Effector memory CD8-positive, alpha-beta T cell (primary cell): ENCODE measurements at regions not wholly inside any gene's neighbourhood (a gene's known extent, or its start where the extent isn't known, plus 50 kb on each side); places are given as distances from the start of the nearest gene placed in this dataset.

ENCODE experiments used
- ATAC-seq: fragments of 150-1000 bp; cut with Tn5 transposase; replicated peaks from 2 replicates; pipeline ENCODE4 v1.10.0; 2021; ENCODE audit warnings: mild to moderate bottlenecking, moderate library complexity
- DNase-seq, 3 experiments: peaks; one replicate each; pipeline ENCODE4 v3.0.0; 2021
- H3K27ac Mint-ChIP-seq, 2 donors: one replicate each; pipeline ENCODE4 v1.8.0; 2022; ENCODE audit warnings: mild to moderate bottlenecking in 2 of 2, mixed read lengths in 2 of 2, moderate library complexity in 2 of 2
- H3K27me3 Mint-ChIP-seq, 2 donors: one replicate each; pipeline ENCODE4 v1.8.0; 2022; ENCODE audit warnings: mixed read lengths in 2 of 2
- H3K36me3 Mint-ChIP-seq: one replicate; pipeline ENCODE4 v1.8.0; 2022; ENCODE audit warnings: mild to moderate bottlenecking, moderate library complexity, mixed read lengths; ENCODE audit not compliant: insufficient read depth
- H3K4me1 Mint-ChIP-seq, 2 donors: one replicate each; pipeline ENCODE4 v1.8.0; 2022; ENCODE audit warnings: low read depth in 2 of 2, mixed read lengths in 2 of 2
- H3K4me3 Mint-ChIP-seq, 2 donors: one replicate each; pipeline ENCODE4 v1.8.0; 2022; ENCODE audit warnings: mild to moderate bottlenecking in 2 of 2, mixed read lengths in 2 of 2, moderate library complexity in 2 of 2
- H3K9me3 Mint-ChIP-seq, 2 donors: one replicate each; pipeline ENCODE4 v1.8.0; 2022; ENCODE audit warnings: mixed read lengths in 2 of 2

GRCh38 chr5:33229216-33229615 is 211.5 kb upstream of the TARS1 start:
- Mint-ChIP-seq H3K27me3 (no peaks in the 10 kb centered on the region), H3K36me3 (no peaks in the 10 kb centered on the region), H3K27ac (no peak overlapping the region), H3K4me3 (no peak overlapping the region), H3K9me3 (peaks cover 0 to 16% of the 10 kb centered on the region in 2 donors), H3K4me1 (no peaks in the 10 kb centered on the region)
- DNase-seq (no peak), ATAC-seq (no peak)

DNA sequence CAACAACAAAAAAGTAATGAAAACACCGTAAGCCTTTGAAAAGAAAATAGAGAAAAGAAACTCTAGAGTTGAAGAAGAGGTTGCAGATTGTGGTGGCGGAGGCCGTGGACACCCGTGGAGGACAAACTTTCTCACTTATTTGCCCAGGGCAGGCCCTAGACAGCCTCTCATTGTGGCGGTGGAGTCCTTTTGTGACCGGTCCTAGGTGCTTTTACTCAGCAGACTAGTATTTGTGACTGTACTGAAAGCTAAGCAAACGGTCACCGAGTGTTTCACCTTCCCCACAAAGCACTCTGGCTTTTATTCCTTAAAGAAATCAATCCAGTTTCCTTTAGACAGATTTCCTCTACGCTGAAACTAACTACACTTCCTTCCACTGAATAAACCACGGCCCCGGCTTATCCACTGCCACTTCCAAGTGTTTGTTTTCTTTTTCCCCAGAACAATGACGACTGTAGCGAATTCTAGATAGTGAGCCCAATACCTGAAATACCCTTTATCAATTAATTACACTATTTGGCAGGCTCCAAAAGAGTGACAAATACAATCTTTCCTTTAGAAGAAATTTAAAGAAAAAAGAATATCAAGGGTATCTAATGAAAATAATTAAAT is 210.2 kb upstream of the TARS1 start:
- Mint-ChIP-seq H3K36me3 (no peaks in the 10 kb centered on the region), H3K9me3 (peaks cover 0 to 9% of the 10 kb centered on the region in 2 donors), H3K4me1 (no peaks in the 10 kb centered on the region), H3K27me3 (no peaks in the 10 kb centered on the region), H3K4me3 (no peak overlapping the region), H3K27ac (no peak overlapping the region)
- DNase-seq (no peak), ATAC-seq (no peak)

DNA sequence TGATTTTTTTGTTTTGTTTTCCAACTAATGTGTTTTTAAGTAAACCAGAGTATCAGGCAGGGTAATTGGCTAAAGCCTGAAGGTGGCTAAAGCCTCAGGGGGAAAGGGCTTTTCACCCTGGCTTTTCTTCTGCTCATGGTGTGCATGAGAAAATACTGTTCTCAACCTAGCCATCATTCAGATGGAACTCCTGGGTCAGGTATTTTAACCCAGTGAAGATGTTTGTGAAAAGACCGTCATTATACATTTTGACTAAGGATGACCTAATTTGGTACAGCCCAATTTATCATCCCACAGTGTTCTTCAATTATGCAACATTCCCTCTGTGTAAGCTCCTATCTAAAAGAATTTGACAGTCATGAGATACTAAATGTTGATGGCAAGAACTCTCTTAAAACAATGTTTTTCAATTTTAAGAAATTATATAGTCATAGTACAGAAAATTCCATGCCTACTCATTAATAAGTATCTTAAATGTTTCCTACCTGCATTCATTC is 209.5 kb upstream of the TARS1 start:
- H3K4me3 Mint-ChIP-seq: no peak overlapping the region
- H3K36me3 Mint-ChIP-seq: no peaks in the 10 kb centered on the region
- peaks cover 0 to 5% of the 10 kb centered on the region in 2 donors for H3K4me1 Mint-ChIP-seq
- DNase-seq (no peak), ATAC-seq (no peak)
- no peak overlapping the region for H3K27ac Mint-ChIP-seq
- H3K9me3 Mint-ChIP-seq: peaks cover 0 to 2% of the 10 kb centered on the region in 2 donors
- H3K27me3 Mint-ChIP-seq: no peaks in the 10 kb centered on the region

- ATAC-seq (no peak), DNase-seq (no peak)
- no peaks in the 10 kb centered on the region for H3K9me3 Mint-ChIP-seq
- H3K4me1 Mint-ChIP-seq: peaks cover 0 to 8% of the 10 kb centered on the region in 2 donors
- H3K36me3 Mint-ChIP-seq: no peaks in the 10 kb centered on the region
- no peaks in the 10 kb centered on the region for H3K27me3 Mint-ChIP-seq
- H3K4me3 Mint-ChIP-seq: no peak overlapping the region
- H3K27ac Mint-ChIP-seq: no peak overlapping the region
These were observed 208.8 kb upstream of the TARS1 start for GRCh38 chr5:33231935-33232334.

DNA sequence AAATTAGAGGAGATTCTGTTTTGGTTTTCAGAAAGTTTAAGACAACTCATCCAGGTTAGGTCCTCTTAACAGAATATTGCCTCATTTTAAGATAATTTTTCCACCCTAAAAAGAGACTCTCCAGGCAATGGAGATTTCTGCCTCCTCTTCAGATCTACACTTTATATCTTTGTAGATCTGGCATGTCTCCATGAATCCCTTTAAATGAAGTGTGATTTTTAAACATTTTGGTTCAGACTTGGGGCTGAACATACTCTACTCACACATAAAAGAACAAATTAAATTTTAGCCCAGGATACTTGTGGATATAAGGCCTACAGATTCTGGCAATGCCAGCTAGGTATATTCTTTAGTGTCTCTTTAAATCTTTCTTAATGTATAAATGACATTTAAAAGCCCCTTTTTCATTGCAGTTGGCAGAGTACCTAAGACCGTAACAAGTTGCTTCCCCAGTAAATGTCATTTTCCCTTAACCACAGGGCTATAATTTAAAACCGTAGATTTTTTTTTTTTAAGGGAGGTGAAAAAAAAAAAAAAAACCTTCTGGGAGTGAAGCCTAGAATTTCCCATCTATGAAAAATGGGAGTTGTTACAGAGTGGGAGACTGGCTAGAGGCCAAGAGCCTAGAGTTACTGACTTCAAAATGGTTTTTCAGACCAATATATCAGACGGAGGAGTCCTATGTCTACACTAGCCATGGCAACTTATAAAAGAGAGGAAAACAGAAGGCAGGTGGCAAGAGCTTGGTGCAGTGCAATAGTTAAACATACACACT is 207.8 kb upstream of the TARS1 start:
- no peak overlapping the region for H3K4me3 Mint-ChIP-seq
- H3K27me3 Mint-ChIP-seq: no peaks in the 10 kb centered on the region
- DNase-seq (no peak), ATAC-seq (no peak)
- peaks cover 0 to 8% of the 10 kb centered on the region in 2 donors for H3K4me1 Mint-ChIP-seq
- H3K9me3 Mint-ChIP-seq: no peaks in the 10 kb centered on the region
- H3K36me3 Mint-ChIP-seq: no peaks in the 10 kb centered on the region
- no peak overlapping the region for H3K27ac Mint-ChIP-seq

GRCh38 chr5:33235304-33235703 is 205.5 kb upstream of the TARS1 start:
- H3K27me3 Mint-ChIP-seq: no peaks in the 10 kb centered on the region
- no peak for ATAC-seq
- DNase-seq: no peak
- peaks cover 0 to 8% of the 10 kb centered on the region in 2 donors for H3K4me1 Mint-ChIP-seq
- peak overlapping the region in 1 of 2 donors; percentile 75 for H3K27ac Mint-ChIP-seq
- no peaks in the 10 kb centered on the region for H3K36me3 Mint-ChIP-seq
- peaks cover 0 to 2% of the 10 kb centered on the region in 2 donors for H3K9me3 Mint-ChIP-seq
- peak overlapping the region in 1 of 2 donors; percentile 26 for H3K4me3 Mint-ChIP-seq

DNA sequence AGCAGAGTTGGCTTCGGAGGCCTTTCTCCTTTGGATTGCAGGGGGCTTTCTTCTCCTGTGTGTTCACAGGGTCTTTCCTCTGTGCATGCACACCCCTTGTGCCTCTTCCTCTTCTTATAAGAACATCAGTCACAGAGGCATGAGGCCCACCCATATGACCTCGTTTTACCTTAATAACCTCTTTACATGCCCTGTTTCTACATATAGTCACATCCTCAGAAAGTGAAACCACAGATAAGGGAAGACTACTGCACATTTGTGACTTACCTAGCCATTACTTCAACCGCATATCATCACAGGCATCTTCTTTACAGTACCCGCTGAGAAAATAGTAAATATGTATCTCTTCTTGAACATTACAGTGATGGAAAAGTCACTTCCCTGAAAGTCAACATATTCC is 204.9 kb upstream of the TARS1 start:
- peak overlapping the region in 1 of 2 donors; percentile 75 for H3K27ac Mint-ChIP-seq
- no peaks in the 10 kb centered on the region for H3K27me3 Mint-ChIP-seq
- ATAC-seq (peak; percentile 64), DNase-seq (no peak)
- H3K9me3 Mint-ChIP-seq: peaks cover 0 to 2% of the 10 kb centered on the region in 2 donors
- peak overlapping the region in 1 of 2 donors; percentile 26 for H3K4me3 Mint-ChIP-seq
- H3K36me3 Mint-ChIP-seq: no peaks in the 10 kb centered on the region
- H3K4me1 Mint-ChIP-seq: peaks cover 0 to 8% of the 10 kb centered on the region in 2 donors

DNA sequence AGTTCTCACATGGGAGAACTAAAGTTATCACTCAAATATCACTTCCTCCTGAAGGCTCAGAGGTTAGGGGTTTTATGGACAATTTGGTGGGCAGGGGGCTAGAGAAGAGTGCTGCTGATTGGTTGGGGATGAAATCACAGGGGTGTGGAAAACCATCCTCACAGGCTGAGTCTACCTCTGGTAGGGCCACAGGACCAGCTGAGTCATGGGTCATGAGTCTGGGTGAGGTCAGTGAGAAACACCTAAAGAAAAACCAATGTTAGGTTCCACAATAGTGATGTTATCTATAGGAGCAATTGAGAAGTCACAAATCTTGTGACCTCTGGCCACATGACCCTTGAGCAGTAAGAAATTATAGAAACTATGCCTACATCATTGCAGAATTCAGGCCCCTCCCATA is 203.3 kb upstream of the TARS1 start:
- no peak overlapping the region for H3K4me3 Mint-ChIP-seq
- no peak overlapping the region for H3K27ac Mint-ChIP-seq
- peaks cover 0 to 16% of the 10 kb centered on the region in 2 donors for H3K4me1 Mint-ChIP-seq
- DNase-seq (no peak), ATAC-seq (no peak)
- H3K9me3 Mint-ChIP-seq: peaks cover 0 to 2% of the 10 kb centered on the region in 2 donors
- H3K36me3 Mint-ChIP-seq: no peaks in the 10 kb centered on the region
- H3K27me3 Mint-ChIP-seq: no peaks in the 10 kb centered on the region

GRCh38 chr5:33238826-33239695 is 201.7 kb upstream of the TARS1 start:
- no peak for DNase-seq
- peaks cover 0 to 2% of the 10 kb centered on the region in 2 donors for H3K9me3 Mint-ChIP-seq
- H3K36me3 Mint-ChIP-seq: no peaks in the 10 kb centered on the region
- ATAC-seq: no peak
- H3K27ac Mint-ChIP-seq: no peak overlapping the region
- H3K4me1 Mint-ChIP-seq: peaks cover 0 to 16% of the 10 kb centered on the region in 2 donors
- no peaks in the 10 kb centered on the region for H3K27me3 Mint-ChIP-seq
- no peak overlapping the region for H3K4me3 Mint-ChIP-seq

GRCh38 chr5:33240558-33240957 is 200.2 kb upstream of the TARS1 start:
- Mint-ChIP-seq H3K4me1 (peaks cover 0 to 16% of the 10 kb centered on the region in 2 donors), H3K27me3 (no peaks in the 10 kb centered on the region), H3K27ac (no peak overlapping the region), H3K9me3 (peaks cover 0 to 2% of the 10 kb centered on the region in 2 donors), H3K36me3 (no peaks in the 10 kb centered on the region), H3K4me3 (no peak overlapping the region)
- DNase-seq (no peak), ATAC-seq (no peak)

DNA sequence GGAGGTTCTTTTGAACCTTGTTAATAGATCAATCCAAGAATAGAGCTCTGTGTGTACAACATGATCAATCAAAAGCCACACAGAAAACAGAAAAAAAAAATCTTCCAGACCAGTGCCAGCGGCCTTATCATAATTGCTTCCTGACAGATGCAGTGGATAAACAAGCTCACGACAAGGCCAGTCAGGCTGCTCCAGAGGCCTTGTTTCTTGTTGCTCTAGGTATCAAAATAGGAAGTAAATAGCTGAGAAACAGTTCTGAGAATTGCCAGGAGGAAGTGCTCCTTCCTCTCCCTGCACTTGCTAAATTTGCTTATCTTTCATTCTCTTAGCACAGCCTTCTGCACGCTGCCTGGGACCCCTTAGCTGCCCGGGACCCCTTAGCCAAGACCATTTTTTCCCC is 199.0 kb upstream of the TARS1 start:
- H3K36me3 Mint-ChIP-seq: no peaks in the 10 kb centered on the region
- H3K4me3 Mint-ChIP-seq: no peak overlapping the region
- DNase-seq (no peak), ATAC-seq (no peak)
- H3K4me1 Mint-ChIP-seq: peaks cover 0 to 9% of the 10 kb centered on the region in 2 donors
- H3K27ac Mint-ChIP-seq: peak overlapping the region in 1 of 2 donors; percentile 69
- H3K27me3 Mint-ChIP-seq: no peaks in the 10 kb centered on the region
- H3K9me3 Mint-ChIP-seq: peaks cover 0 to 2% of the 10 kb centered on the region in 2 donors

- Mint-ChIP-seq H3K9me3 (peaks cover 0 to 2% of the 10 kb centered on the region in 2 donors), H3K27me3 (no peaks in the 10 kb centered on the region), H3K4me1 (peaks cover 0 to 8% of the 10 kb centered on the region in 2 donors), H3K4me3 (peak overlapping the region in 1 of 2 donors; percentile 10), H3K27ac (peak overlapping the region in 1 of 2 donors; percentile 69), H3K36me3 (no peaks in the 10 kb centered on the region)
- DNase-seq: no peak
- ATAC-seq: no peak
These were observed 198.5 kb upstream of the TARS1 start for GRCh38 chr5:33242277-33242676.

- DNase-seq (no peak), ATAC-seq (no peak)
- Mint-ChIP-seq H3K9me3 (peaks cover 0 to 2% of the 10 kb centered on the region in 2 donors), H3K27me3 (no peaks in the 10 kb centered on the region), H3K4me3 (no peak overlapping the region), H3K36me3 (no peaks in the 10 kb centered on the region), H3K4me1 (peaks cover 0 to 8% of the 10 kb centered on the region in 2 donors), H3K27ac (no peak overlapping the region)
These were observed 196.2 kb upstream of the TARS1 start for GRCh38 chr5:33244441-33245150.
